Naive B cell (primary cell): ENCODE measurements at regions not wholly inside any gene's neighbourhood (a gene's known extent, or its start where the extent isn't known, plus 50 kb on each side); places are given as distances from the start of the nearest gene placed in this dataset.

Experiments
- ATAC-seq, 2 donors: fragments of 150-1000 bp; cut with Tn5 transposase; 2 replicates each; pipeline ENCODE4 v1.10.0; 2021; ENCODE audit warnings: low read depth in 2 of 2, mild to moderate bottlenecking in 2 of 2, moderate library complexity in 2 of 2
- DNase-seq: peaks from one replicate; pipeline ENCODE4 v3.0.0; 2022
- H3K27ac Mint-ChIP-seq, 6 donors: one replicate each; pipeline ENCODE4 v1.8.0; 2020 to 2022; ENCODE audit warnings: mild to moderate bottlenecking in 6 of 6, mixed read lengths in 6 of 6, moderate library complexity in 5 of 6, inconsistent platforms in 2 of 6
- H3K27me3 Mint-ChIP-seq, 3 donors: one replicate each; pipeline ENCODE4 v1.8.0; 2021 to 2022; ENCODE audit warnings: mixed read lengths in 3 of 3, mild to moderate bottlenecking in 1 of 3
- H3K36me3 Mint-ChIP-seq, 2 donors: one replicate each; pipeline ENCODE4 v1.8.0; 2020 to 2022; ENCODE audit warnings: mixed read lengths in 2 of 2, inconsistent platforms in 1 of 2, mild to moderate bottlenecking in 1 of 2
- H3K4me1 Mint-ChIP-seq, 3 donors: one replicate each; pipeline ENCODE4 v1.8.0; 2020 to 2022; ENCODE audit warnings: mixed read lengths in 3 of 3, inconsistent platforms in 1 of 3, mild to moderate bottlenecking in 1 of 3, moderate library complexity in 1 of 3
- H3K4me3 Mint-ChIP-seq, 8 donors: one replicate each; pipeline ENCODE4 v1.8.0; 2020 to 2022; ENCODE audit warnings: mild to moderate bottlenecking in 8 of 8, mixed read lengths in 8 of 8, moderate library complexity in 8 of 8, inconsistent platforms in 2 of 8
- H3K9me3 Mint-ChIP-seq, 7 donors: one replicate each; pipeline ENCODE4 v1.8.0; 2020 to 2022; ENCODE audit warnings: mixed read lengths in 7 of 7, mild to moderate bottlenecking in 5 of 7, inconsistent platforms in 2 of 7, moderate library complexity in 1 of 7

- Mint-ChIP-seq H3K27me3 (no peaks in the 10 kb centered on the region), H3K27ac (no peak overlapping the region), H3K4me1 (no peaks in the 10 kb centered on the region), H3K36me3 (no peaks in the 10 kb centered on the region), H3K4me3 (no peak overlapping the region), H3K9me3 (peaks cover 2 to 13% (median 8%) of the 10 kb centered on the region in 7 donors)
- DNase-seq: no peak
- no peak for ATAC-seq
These were observed 1058.6 kb downstream of the NTRK3 start for GRCh38 chr15:87197981-87198380.

GRCh38 chr15:87196498-87196897 is 1060.0 kb downstream of the NTRK3 start:
- DNase-seq (no peak), ATAC-seq (no peak)
- no peaks in the 10 kb centered on the region for H3K27me3 Mint-ChIP-seq
- H3K36me3 Mint-ChIP-seq: no peaks in the 10 kb centered on the region
- H3K9me3 Mint-ChIP-seq: peaks cover 2 to 14% (median 9%) of the 10 kb centered on the region in 7 donors
- H3K4me1 Mint-ChIP-seq: no peaks in the 10 kb centered on the region
- H3K27ac Mint-ChIP-seq: no peak overlapping the region
- no peak overlapping the region for H3K4me3 Mint-ChIP-seq

GRCh38 chr15:87193481-87193880 is 1063.1 kb downstream of the NTRK3 start:
- no peak for ATAC-seq
- Mint-ChIP-seq H3K36me3 (no peaks in the 10 kb centered on the region), H3K27me3 (no peaks in the 10 kb centered on the region), H3K9me3 (peaks cover 3 to 23% (median 10%) of the 10 kb centered on the region in 7 donors), H3K4me1 (no peaks in the 10 kb centered on the region), H3K4me3 (no peak overlapping the region), H3K27ac (no peak overlapping the region)
- DNase-seq: no peak

GRCh38 chr15:87167706-87168105 is 1088.0 kb downstream of the AGBL1 start:
- no peak overlapping the region for H3K27ac Mint-ChIP-seq
- H3K4me3 Mint-ChIP-seq: no peak overlapping the region
- H3K27me3 Mint-ChIP-seq: no peaks in the 10 kb centered on the region
- no peaks in the 10 kb centered on the region for H3K4me1 Mint-ChIP-seq
- ATAC-seq: no peak
- no peaks in the 10 kb centered on the region for H3K36me3 Mint-ChIP-seq
- DNase-seq: no peak
- peaks cover 0 to 9% (median 5%) of the 10 kb centered on the region in 7 donors for H3K9me3 Mint-ChIP-seq

- Mint-ChIP-seq H3K36me3 (no peaks in the 10 kb centered on the region), H3K27ac (no peak overlapping the region), H3K9me3 (peaks cover 0 to 9% (median 5%) of the 10 kb centered on the region in 7 donors), H3K4me1 (no peaks in the 10 kb centered on the region), H3K27me3 (no peaks in the 10 kb centered on the region), H3K4me3 (no peak overlapping the region)
- DNase-seq: no peak
- no peak for ATAC-seq
These were observed 1087.4 kb downstream of the AGBL1 start for GRCh38 chr15:87167055-87167454.

GRCh38 chr15:87155771-87156170 is 1076.1 kb downstream of the AGBL1 start:
- ATAC-seq (no peak), DNase-seq (no peak)
- Mint-ChIP-seq H3K4me1 (no peaks in the 10 kb centered on the region), H3K27me3 (no peaks in the 10 kb centered on the region), H3K9me3 (peaks cover 4 to 18% (median 8%) of the 10 kb centered on the region in 7 donors), H3K27ac (no peak overlapping the region), H3K4me3 (no peak overlapping the region), H3K36me3 (no peaks in the 10 kb centered on the region)

- H3K27me3 Mint-ChIP-seq: no peaks in the 10 kb centered on the region
- H3K27ac Mint-ChIP-seq: no peak overlapping the region
- no peak overlapping the region for H3K4me3 Mint-ChIP-seq
- peaks cover 3 to 17% (median 8%) of the 10 kb centered on the region in 7 donors for H3K9me3 Mint-ChIP-seq
- no peak for DNase-seq
- ATAC-seq: no peak
- H3K4me1 Mint-ChIP-seq: no peaks in the 10 kb centered on the region
- no peaks in the 10 kb centered on the region for H3K36me3 Mint-ChIP-seq
These were observed 1075.1 kb downstream of the AGBL1 start for GRCh38 chr15:87154761-87155160.

GRCh38 chr15:87151202-87151748 is 1071.6 kb downstream of the AGBL1 start:
- no peak overlapping the region for H3K4me3 Mint-ChIP-seq
- ATAC-seq (no peak), DNase-seq (no peak)
- peaks cover 3 to 19% (median 8%) of the 10 kb centered on the region in 7 donors for H3K9me3 Mint-ChIP-seq
- H3K36me3 Mint-ChIP-seq: no peaks in the 10 kb centered on the region
- no peaks in the 10 kb centered on the region for H3K4me1 Mint-ChIP-seq
- no peak overlapping the region for H3K27ac Mint-ChIP-seq
- H3K27me3 Mint-ChIP-seq: no peaks in the 10 kb centered on the region

- H3K4me1 Mint-ChIP-seq: no peaks in the 10 kb centered on the region
- no peaks in the 10 kb centered on the region for H3K36me3 Mint-ChIP-seq
These were observed 1066.0 kb downstream of the AGBL1 start for GRCh38 chr15:87145696-87146095.

GRCh38 chr15:87144775-87145174 is 1065.1 kb downstream of the AGBL1 start:
- Mint-ChIP-seq H3K4me1 (no peaks in the 10 kb centered on the region), H3K4me3 (no peak overlapping the region), H3K27ac (no peak overlapping the region), H3K9me3 (peaks cover 8 to 37% (median 11%) of the 10 kb centered on the region in 7 donors), H3K27me3 (no peaks in the 10 kb centered on the region), H3K36me3 (no peaks in the 10 kb centered on the region)
- no peak for DNase-seq
- no peak for ATAC-seq

More at GRCh38 chr15:87145696-87146095, 1066.0 kb downstream of the AGBL1 start:
- Mint-ChIP-seq H3K27ac (no peak overlapping the region), H3K27me3 (no peaks in the 10 kb centered on the region), H3K4me3 (no peak overlapping the region), H3K9me3 (peaks cover 5 to 36% (median 10%) of the 10 kb centered on the region in 7 donors)
- DNase-seq: no peak
- ATAC-seq: no peak

GRCh38 chr15:87142096-87142495 is 1062.4 kb downstream of the AGBL1 start:
- H3K27ac Mint-ChIP-seq: no peak overlapping the region
- no peaks in the 10 kb centered on the region for H3K27me3 Mint-ChIP-seq
- H3K9me3 Mint-ChIP-seq: peaks cover 8 to 37% (median 12%) of the 10 kb centered on the region in 7 donors
- no peak for ATAC-seq
- no peak overlapping the region for H3K4me3 Mint-ChIP-seq
- no peaks in the 10 kb centered on the region for H3K4me1 Mint-ChIP-seq
- H3K36me3 Mint-ChIP-seq: no peaks in the 10 kb centered on the region
- no peak for DNase-seq

- no peaks in the 10 kb centered on the region for H3K36me3 Mint-ChIP-seq
- peaks cover 2 to 10% (median 5%) of the 10 kb centered on the region in 7 donors for H3K9me3 Mint-ChIP-seq
- H3K4me1 Mint-ChIP-seq: no peaks in the 10 kb centered on the region
- H3K27ac Mint-ChIP-seq: no peak overlapping the region
- no peaks in the 10 kb centered on the region for H3K27me3 Mint-ChIP-seq
- no peak overlapping the region for H3K4me3 Mint-ChIP-seq
- DNase-seq (no peak), ATAC-seq (no peak)
These were observed 1055.4 kb downstream of the AGBL1 start for GRCh38 chr15:87135109-87135508.

- Mint-ChIP-seq H3K27ac (no peak overlapping the region), H3K27me3 (no peaks in the 10 kb centered on the region), H3K36me3 (no peaks in the 10 kb centered on the region), H3K4me1 (no peaks in the 10 kb centered on the region), H3K4me3 (no peak overlapping the region), H3K9me3 (peaks cover 0 to 10% (median 4%) of the 10 kb centered on the region in 7 donors)
- DNase-seq (no peak), ATAC-seq (no peak)
These were observed 1054.0 kb downstream of the AGBL1 start for GRCh38 chr15:87133704-87134103.

GRCh38 chr15:87131067-87131466 is 1051.4 kb downstream of the AGBL1 start:
- Mint-ChIP-seq H3K4me3 (no peak overlapping the region), H3K27ac (no peak overlapping the region), H3K27me3 (no peaks in the 10 kb centered on the region), H3K9me3 (peaks cover 2 to 17% (median 4%) of the 10 kb centered on the region in 7 donors), H3K4me1 (no peaks in the 10 kb centered on the region), H3K36me3 (no peaks in the 10 kb centered on the region)
- ATAC-seq: no peak
- DNase-seq: no peak

- no peaks in the 10 kb centered on the region for H3K27me3 Mint-ChIP-seq
- ATAC-seq (no peak), DNase-seq (no peak)
- H3K9me3 Mint-ChIP-seq: peaks cover 3 to 17% (median 4%) of the 10 kb centered on the region in 7 donors
- H3K4me3 Mint-ChIP-seq: no peak overlapping the region
- no peaks in the 10 kb centered on the region for H3K36me3 Mint-ChIP-seq
- H3K27ac Mint-ChIP-seq: no peak overlapping the region
- no peaks in the 10 kb centered on the region for H3K4me1 Mint-ChIP-seq
These were observed 1050.2 kb downstream of the AGBL1 start for GRCh38 chr15:87129916-87130315.
